A673 (cell line): ENCODE measurements at regions not wholly inside any gene's neighbourhood (a gene's known extent, or its start where the extent isn't known, plus 50 kb on each side); places are given as distances from the start of the nearest gene placed in this dataset.
"Not testable (repeated sequence)": the region's sequence is repeated elsewhere in the genome, so short reads cannot be mapped to it uniquely, and the experiment has no call there.

Experiments used
- BruUV-seq: library from RNA; stranded (reverse); fragments of 400-500 nt; replicated peaks from 2 replicates; lab custom pipeline; 2021; lab: Mats Ljungman, UMichigan
- CTCF ChIA-PET: fragments of 300-600 bp; sonication (Branson Sonifier 250); formaldehyde crosslinking; loops from one replicate; lab custom pipeline; 2022; ENCODE audit warnings: antibody characterized with exemption; lab: Charles Lee
- POLR2A ChIA-PET: fragments of 300-600 bp; sonication (Branson Sonifier 250); formaldehyde crosslinking; loops from one replicate; lab custom pipeline; 2022; ENCODE audit warnings: antibody characterized with exemption; ENCODE audit not compliant: low non-redundant PET; lab: Charles Lee
- DNase-seq: peaks from one replicate; pipeline ENCODE4 v3.0.0-alpha.2; 2015; ENCODE audit warnings: low spot score
- H3K27ac ChIP-seq: fragments of 200-600 bp; sonication (generic); 2 replicates; pipeline ENCODE4 v1.5.1; 2016; ENCODE audit warnings: mixed run types, low read depth, mild to moderate bottlenecking, mixed read lengths, antibody characterized with exemption, low read length; ENCODE audit not compliant: poor library complexity, severe bottlenecking
- H3K27me3 ChIP-seq: fragments of 200-600 bp; sonication (generic); replicated peaks from 2 replicates; pipeline ENCODE4 v1.6.1; 2017; ENCODE audit warnings: mixed run types, low read depth, mild to moderate bottlenecking, mixed read lengths, antibody characterized with exemption, low read length; ENCODE audit not compliant: insufficient read depth, poor library complexity
- H3K36me3 ChIP-seq: fragments of 200-600 bp; sonication (generic); 2 replicates; pipeline ENCODE4 v1.6.1; 2016; ENCODE audit warnings: mixed run types, mild to moderate bottlenecking, mixed read lengths, antibody characterized with exemption, low read length; ENCODE audit not compliant: insufficient read depth, poor library complexity, severe bottlenecking
- H3K4me1 ChIP-seq: fragments of 200-600 bp; sonication (generic); 2 replicates; pipeline ENCODE4 v1.6.1; 2017; ENCODE audit warnings: mixed run types, mild to moderate bottlenecking, mixed read lengths, antibody characterized with exemption, low read length; ENCODE audit not compliant: insufficient read depth, poor library complexity, severe bottlenecking
- H3K4me3 ChIP-seq: fragments of 200-600 bp; sonication (generic); 2 replicates; pipeline ENCODE4 v1.5.1; 2016; ENCODE audit warnings: low read depth, mixed run types, mild to moderate bottlenecking, mixed read lengths, low read length; ENCODE audit not compliant: poor library complexity, severe bottlenecking
- H3K9me3 ChIP-seq: fragments of 200-600 bp; sonication (generic); 2 replicates; pipeline ENCODE4 v1.6.1; 2016; ENCODE audit warnings: mixed run types, low read depth, mild to moderate bottlenecking, mixed read lengths, antibody characterized with exemption, low read length; ENCODE audit not compliant: poor library complexity, severe bottlenecking
- CTCF ChIP-seq: fragments of 300-800, 200-600 bp; sonication (generic); conservative IDR thresholded peaks from 2 replicates; pipeline ENCODE4 v1.5.1; 2017; ENCODE audit warnings: low read depth, mild to moderate bottlenecking, antibody characterized with exemption, low read length, moderate library complexity, mixed read lengths
- EZH2 ChIP-seq: fragments of 200-600 bp; sonication (generic); IDR thresholded peaks from 2 replicates; pipeline ENCODE4 v1.6.1; 2017; ENCODE audit warnings: borderline replicate concordance, low read depth, mild to moderate bottlenecking, mixed read lengths, antibody characterized with exemption, low read length; ENCODE audit not compliant: poor library complexity, severe bottlenecking
- intact Hi-C: fragments of 100-400 bp; cut with micrococcal nuclease; formaldehyde crosslinking; loops from one replicate; pipeline ENCODE4 v1.10.0; 2022; ENCODE audit not compliant: unreplicated experiment

- H3K4me1 ChIP-seq = no peaks in the 10 kb centered on the region
- BruUV-seq = no TSS peak
- CTCF ChIA-PET = no interaction called here
- no peaks in the 10 kb centered on the region for H3K9me3 ChIP-seq
- POLR2A ChIA-PET = no interaction called here
- intact Hi-C loops = no loop called here
- no peak overlapping the region for H3K27ac ChIP-seq
- no peak for TF ChIP-seq CTCF
- no peak for TF ChIP-seq EZH2
- peaks cover 21% of the 10 kb centered on the region for H3K27me3 ChIP-seq
- no peak for DNase-seq
- H3K36me3 ChIP-seq = no peaks in the 10 kb centered on the region
- H3K4me3 ChIP-seq = no peak overlapping the region
These were observed 160.2 kb upstream of the KCTD3 start for GRCh38 chr1:215406927-215407326.

- intact Hi-C loops = no loop called here
- H3K36me3 ChIP-seq = no peaks in the 10 kb centered on the region
- POLR2A ChIA-PET = no interaction called here
- H3K4me3 ChIP-seq = no peak overlapping the region
- peaks cover 19% of the 10 kb centered on the region for H3K27me3 ChIP-seq
- TF ChIP-seq CTCF (no peak), EZH2 (no peak)
- no peak overlapping the region for H3K27ac ChIP-seq
- no TSS peak for BruUV-seq
- no peaks in the 10 kb centered on the region for H3K4me1 ChIP-seq
- CTCF ChIA-PET = no interaction called here
- DNase-seq = no peak
- no peaks in the 10 kb centered on the region for H3K9me3 ChIP-seq
These were observed 159.5 kb upstream of the KCTD3 start for GRCh38 chr1:215407575-215407974.

- POLR2A ChIA-PET, BruUV-seq, H3K27ac ChIP-seq, H3K9me3 ChIP-seq, H3K36me3 ChIP-seq, H3K4me3 ChIP-seq, DNase-seq, intact Hi-C loops, H3K4me1 ChIP-seq, CTCF ChIA-PET: not testable (repeated sequence)
- H3K27me3 ChIP-seq = peaks cover 14% of the 10 kb centered on the region
These were observed 157.6 kb upstream of the KCTD3 start for GRCh38 chr1:215409546-215409945.

- intact Hi-C loops, CTCF ChIA-PET, H3K4me1 ChIP-seq, H3K36me3 ChIP-seq, BruUV-seq, H3K9me3 ChIP-seq, H3K27ac ChIP-seq, POLR2A ChIA-PET, H3K4me3 ChIP-seq, DNase-seq: not testable (repeated sequence)
- peaks cover 29% of the 10 kb centered on the region for H3K27me3 ChIP-seq
These were observed 151.6 kb upstream of the KCTD3 start for GRCh38 chr1:215415521-215415920.
